Epithelial cell of proximal tubule (primary cell): ENCODE measurements at regions not wholly inside any gene's neighbourhood (a gene's known extent, or its start where the extent isn't known, plus 50 kb on each side); places are given as distances from the start of the nearest gene placed in this dataset.

ENCODE experiments used
- DNase-seq: peaks from one replicate; pipeline ENCODE4 v3.0.0-alpha.2; 2011; ENCODE audit warnings: low read depth
- H3K4me3 ChIP-seq: 2 replicates; pipeline ENCODE4 v1.5.1; 2011; ENCODE audit warnings: low read depth, mild to moderate bottlenecking, low read length
- TF ChIP-seq, protein P1 (sequence below): conservative IDR thresholded peaks from 2 replicates; pipeline ENCODE4 v1.5.1; 2012; ENCODE audit warnings: low read depth, mild to moderate bottlenecking, low read length

DNA sequence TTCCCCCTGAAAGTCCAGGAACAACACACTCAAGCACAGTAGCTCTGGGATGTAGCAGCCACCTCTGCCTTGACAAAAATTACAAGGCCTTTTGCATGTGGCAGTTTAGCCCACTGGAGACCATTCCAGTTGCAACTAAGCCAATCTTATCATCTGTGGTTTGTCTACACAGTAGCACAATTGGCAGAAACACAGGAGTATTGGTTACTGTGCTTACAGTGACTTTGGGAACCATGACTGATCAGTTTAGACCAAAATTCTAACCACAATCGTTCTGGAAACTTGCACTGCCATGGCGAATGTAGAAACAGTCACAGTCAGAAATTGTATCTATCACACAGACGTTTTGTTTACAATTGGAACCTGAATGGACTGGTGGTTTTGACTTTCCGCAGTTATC is 403.7 kb upstream of the MEIS1 start:
- TF ChIP-seq, protein P1, sequence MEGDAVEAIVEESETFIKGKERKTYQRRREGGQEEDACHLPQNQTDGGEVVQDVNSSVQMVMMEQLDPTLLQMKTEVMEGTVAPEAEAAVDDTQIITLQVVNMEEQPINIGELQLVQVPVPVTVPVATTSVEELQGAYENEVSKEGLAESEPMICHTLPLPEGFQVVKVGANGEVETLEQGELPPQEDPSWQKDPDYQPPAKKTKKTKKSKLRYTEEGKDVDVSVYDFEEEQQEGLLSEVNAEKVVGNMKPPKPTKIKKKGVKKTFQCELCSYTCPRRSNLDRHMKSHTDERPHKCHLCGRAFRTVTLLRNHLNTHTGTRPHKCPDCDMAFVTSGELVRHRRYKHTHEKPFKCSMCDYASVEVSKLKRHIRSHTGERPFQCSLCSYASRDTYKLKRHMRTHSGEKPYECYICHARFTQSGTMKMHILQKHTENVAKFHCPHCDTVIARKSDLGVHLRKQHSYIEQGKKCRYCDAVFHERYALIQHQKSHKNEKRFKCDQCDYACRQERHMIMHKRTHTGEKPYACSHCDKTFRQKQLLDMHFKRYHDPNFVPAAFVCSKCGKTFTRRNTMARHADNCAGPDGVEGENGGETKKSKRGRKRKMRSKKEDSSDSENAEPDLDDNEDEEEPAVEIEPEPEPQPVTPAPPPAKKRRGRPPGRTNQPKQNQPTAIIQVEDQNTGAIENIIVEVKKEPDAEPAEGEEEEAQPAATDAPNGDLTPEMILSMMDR: no peak
- no peak for DNase-seq

DNA sequence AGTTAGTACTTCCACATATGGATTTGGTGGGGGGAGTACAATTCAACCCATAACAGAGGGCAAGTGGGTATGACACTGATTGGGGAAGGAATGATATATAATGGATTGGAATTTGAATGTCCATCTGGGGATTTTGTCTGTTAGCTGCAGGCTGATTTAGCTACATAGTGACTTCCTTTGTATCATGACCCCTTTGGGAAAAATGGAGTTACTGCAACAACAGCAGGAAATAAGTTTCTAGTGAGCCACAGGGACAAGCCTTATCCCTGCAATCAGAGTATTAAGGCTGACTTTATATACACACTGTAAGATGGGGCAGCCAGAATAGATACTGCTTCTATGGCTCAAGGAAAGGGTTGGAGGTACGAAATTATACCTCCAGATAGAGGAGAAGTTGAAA is 404.4 kb upstream of the MEIS1 start:
- H3K4me3 ChIP-seq: no peak overlapping the region
- TF ChIP-seq, protein P1: peak; percentile 14
- DNase-seq: no peak

More for the DNA sequence above, 403.7 kb upstream of the MEIS1 start:
- no peak overlapping the region for H3K4me3 ChIP-seq

DNA sequence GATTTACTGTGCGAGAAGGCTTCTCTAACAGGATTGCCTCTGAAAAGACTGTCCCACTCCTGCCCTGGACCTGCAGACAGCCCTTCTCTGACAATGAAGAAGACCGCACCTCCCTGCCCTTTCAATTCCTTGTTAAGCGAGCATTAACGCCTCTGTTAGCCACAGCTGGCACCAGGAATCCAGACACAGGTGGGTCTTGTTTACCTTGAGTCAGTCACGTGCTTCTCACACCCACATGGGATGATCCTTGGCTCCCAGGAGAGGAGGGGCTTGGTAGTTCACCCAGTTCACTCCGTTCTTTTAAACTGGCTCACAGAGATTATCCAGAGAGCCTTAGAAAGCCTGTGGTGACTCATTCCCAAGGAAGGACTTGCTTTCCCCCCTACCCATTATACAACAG is 410.5 kb upstream of the MEIS1 start:
- H3K4me3 ChIP-seq: no peak overlapping the region
- no peak for DNase-seq
- TF ChIP-seq, protein P1: no peak

DNA sequence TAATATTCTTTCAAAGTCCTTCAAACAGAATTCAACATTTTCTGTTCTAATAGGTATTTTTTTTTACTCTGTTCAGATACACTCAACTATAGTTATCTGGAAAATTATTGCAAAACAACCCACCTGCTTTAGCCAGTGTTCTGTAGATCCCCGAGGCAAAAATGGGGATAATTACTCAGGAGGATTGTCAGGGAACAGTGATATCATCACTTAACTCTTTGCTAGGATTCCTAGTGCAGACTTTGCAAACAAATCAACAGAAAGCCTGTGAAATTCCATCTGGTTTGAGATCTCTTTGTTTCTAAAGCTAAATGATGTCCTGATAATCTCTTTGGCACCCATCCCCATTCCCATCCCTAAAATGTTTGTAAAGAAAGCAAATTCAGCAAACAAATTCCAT is 413.6 kb upstream of the MEIS1 start:
- no peak overlapping the region for H3K4me3 ChIP-seq
- TF ChIP-seq, protein P1: no peak
- no peak for DNase-seq

DNA sequence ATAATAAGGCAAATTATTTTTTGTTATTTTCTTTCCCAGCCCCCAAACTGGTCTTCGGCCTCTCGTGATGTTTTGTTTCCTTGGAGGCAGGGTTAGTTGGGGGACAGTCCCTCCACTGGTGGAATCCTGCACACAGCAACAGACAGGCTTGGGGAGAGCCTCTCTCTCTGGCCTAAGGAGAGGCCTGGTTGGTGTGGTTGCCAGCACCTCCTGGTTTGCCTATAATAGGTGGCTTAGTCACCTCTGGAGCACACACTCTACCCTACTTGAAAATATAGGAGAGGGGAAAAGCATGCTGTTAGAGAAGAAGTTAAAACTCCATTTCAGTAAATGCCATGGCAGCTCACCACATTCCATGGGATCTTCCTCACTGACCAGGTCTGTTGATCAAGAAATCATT is 417.2 kb upstream of the MEIS1 start:
- no peak for DNase-seq
- no peak overlapping the region for H3K4me3 ChIP-seq
- TF ChIP-seq, protein P1: no peak

DNA sequence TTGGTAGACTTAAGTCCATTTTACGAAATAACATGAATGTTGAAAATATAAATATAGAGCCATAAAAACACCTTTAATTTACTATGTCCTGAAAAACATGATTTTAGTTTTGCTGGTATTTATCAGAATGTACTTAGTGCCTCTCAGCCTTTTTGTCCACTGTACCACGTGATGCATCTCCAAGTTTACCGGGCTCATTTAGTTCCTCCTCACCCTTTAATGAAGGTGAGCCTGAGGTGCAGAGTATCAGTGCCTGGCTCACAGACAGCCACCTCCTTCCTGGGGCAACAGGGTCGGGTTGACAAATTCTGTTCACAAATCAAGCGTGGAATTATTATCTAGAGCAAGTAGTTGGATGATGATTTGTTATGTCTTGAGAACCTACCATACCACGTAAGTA is 420.5 kb upstream of the MEIS1 start:
- no peak overlapping the region for H3K4me3 ChIP-seq
- TF ChIP-seq, protein P1: no peak
- DNase-seq: no peak

DNA sequence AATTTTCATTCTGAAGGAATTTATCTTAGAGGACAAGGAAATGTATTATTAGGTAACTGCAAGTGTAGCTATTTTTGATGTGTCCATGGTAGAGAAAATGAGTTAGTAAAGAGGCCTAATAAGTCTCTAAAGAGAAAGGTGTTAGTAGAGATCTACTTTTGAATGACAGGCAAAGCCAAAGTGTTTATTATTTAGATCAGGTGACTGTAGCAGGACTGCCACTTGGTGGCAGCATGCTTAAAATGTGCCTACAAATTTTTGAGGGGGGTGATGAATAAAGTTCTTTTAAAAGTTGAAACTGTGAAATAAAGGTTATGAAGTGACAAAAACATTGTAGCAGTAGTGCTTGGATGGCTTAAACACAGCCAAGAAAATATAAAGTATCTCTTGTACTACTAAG is 421.5 kb upstream of the MEIS1 start:
- TF ChIP-seq, protein P1: peak; percentile 31
- no peak for DNase-seq
- no peak overlapping the region for H3K4me3 ChIP-seq
